ENCODE measurements at regions not wholly inside any gene's neighbourhood (a gene's known extent, or its start where the extent isn't known, plus 50 kb on each side); places are given as distances from the start of the nearest gene placed in this dataset.

DNA sequence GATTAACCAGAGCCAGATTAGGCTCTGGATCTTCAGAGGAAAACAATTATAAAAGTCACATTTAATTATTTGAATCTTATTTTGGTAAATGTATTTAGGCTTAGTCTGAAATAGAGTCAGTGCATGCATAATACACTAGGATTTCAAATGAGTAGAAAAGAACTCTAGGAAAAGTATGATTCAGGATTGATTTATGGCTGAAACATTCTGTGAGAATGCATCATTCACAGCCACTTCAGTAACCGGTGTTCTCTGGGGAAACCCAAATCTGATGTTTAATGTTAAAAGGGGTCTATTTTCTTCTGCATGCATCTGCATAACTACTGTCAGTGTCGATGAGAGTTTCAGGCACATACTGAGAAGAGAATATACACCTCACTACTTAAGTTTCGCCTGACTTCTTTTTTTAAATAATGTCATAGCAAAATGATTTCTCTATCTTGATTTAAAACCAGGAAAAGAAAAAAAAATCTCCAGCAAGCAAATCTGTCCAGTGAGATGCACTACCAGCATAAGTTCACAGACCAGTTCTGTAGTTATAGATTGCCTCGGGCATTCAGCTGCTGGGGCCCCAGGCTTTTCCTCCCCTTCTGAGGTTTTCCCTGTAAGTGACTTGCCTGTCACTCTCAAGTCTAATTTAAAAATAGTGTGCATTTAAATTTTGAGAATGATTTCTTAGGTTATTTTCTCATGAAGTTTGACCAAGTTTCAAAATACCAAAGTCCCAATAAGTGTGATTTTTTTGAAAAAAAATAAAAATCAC, 501.5 kb downstream of the NR4A2 start:
- no peaks in the 10 kb centered on the region for H3K36me3 ChIP-seq (ENCODE audit: insufficient read depth)
- peaks cover 5% of the 10 kb centered on the region; the same call in 1 of the 2 replicates for H3K9me2 ChIP-seq (ENCODE audit: insufficient read depth)
- peaks cover 2% of the 10 kb centered on the region for H3K27me3 Mint-ChIP-seq (ENCODE audit: insufficient read depth, low read depth, poor library complexity)
- H3K4me1 ChIP-seq (ENCODE audit: insufficient read depth) = 0 out of 2 replicates have a peak, but pooled peaks cover 3% of the 10 kb centered on the region
- no peak overlapping the region for H3K27ac ChIP-seq (ENCODE audit: low read depth)
- H3K9me3 Mint-ChIP-seq = no peaks in the 10 kb centered on the region; the same call in 2 of the 3 replicates
- H3F3A ChIP-seq (replicated peaks; ENCODE audit: low read depth) = no peaks in the 10 kb centered on the region
- DNase-seq (ENCODE audit: low spot score) = no peak
- no peaks in the 10 kb centered on the region for H3K27me3 ChIP-seq (ENCODE audit: insufficient read depth)
- no peak for TF ChIP-seq EZH2phosphoT487 (IDR thresholded peaks at IDR 0.05; ENCODE audit: unreplicated experiment)
- TF ChIP-seq STAT1 (IDR thresholded peaks at IDR 0.05; ENCODE audit: unreplicated experiment) = no peak
- TF ChIP-seq EZH2 (IDR thresholded peaks at IDR 0.05; ENCODE audit: low read depth, unreplicated experiment) = no peak
- TF ChIP-seq, protein P1, sequence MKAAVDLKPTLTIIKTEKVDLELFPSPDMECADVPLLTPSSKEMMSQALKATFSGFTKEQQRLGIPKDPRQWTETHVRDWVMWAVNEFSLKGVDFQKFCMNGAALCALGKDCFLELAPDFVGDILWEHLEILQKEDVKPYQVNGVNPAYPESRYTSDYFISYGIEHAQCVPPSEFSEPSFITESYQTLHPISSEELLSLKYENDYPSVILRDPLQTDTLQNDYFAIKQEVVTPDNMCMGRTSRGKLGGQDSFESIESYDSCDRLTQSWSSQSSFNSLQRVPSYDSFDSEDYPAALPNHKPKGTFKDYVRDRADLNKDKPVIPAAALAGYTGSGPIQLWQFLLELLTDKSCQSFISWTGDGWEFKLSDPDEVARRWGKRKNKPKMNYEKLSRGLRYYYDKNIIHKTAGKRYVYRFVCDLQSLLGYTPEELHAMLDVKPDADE (IDR thresholded peaks at IDR 0.05) = no peak
- TF ChIP-seq, protein P2, sequence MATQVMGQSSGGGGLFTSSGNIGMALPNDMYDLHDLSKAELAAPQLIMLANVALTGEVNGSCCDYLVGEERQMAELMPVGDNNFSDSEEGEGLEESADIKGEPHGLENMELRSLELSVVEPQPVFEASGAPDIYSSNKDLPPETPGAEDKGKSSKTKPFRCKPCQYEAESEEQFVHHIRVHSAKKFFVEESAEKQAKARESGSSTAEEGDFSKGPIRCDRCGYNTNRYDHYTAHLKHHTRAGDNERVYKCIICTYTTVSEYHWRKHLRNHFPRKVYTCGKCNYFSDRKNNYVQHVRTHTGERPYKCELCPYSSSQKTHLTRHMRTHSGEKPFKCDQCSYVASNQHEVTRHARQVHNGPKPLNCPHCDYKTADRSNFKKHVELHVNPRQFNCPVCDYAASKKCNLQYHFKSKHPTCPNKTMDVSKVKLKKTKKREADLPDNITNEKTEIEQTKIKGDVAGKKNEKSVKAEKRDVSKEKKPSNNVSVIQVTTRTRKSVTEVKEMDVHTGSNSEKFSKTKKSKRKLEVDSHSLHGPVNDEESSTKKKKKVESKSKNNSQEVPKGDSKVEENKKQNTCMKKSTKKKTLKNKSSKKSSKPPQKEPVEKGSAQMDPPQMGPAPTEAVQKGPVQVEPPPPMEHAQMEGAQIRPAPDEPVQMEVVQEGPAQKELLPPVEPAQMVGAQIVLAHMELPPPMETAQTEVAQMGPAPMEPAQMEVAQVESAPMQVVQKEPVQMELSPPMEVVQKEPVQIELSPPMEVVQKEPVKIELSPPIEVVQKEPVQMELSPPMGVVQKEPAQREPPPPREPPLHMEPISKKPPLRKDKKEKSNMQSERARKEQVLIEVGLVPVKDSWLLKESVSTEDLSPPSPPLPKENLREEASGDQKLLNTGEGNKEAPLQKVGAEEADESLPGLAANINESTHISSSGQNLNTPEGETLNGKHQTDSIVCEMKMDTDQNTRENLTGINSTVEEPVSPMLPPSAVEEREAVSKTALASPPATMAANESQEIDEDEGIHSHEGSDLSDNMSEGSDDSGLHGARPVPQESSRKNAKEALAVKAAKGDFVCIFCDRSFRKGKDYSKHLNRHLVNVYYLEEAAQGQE (IDR thresholded peaks at IDR 0.05; ENCODE audit: unreplicated experiment) = no peak
- TF ChIP-seq CREB1 (CRISPR knock-in tag; IDR thresholded peaks at IDR 0.05; ENCODE audit: low read depth) = no peak
- TF ChIP-seq, protein P3, sequence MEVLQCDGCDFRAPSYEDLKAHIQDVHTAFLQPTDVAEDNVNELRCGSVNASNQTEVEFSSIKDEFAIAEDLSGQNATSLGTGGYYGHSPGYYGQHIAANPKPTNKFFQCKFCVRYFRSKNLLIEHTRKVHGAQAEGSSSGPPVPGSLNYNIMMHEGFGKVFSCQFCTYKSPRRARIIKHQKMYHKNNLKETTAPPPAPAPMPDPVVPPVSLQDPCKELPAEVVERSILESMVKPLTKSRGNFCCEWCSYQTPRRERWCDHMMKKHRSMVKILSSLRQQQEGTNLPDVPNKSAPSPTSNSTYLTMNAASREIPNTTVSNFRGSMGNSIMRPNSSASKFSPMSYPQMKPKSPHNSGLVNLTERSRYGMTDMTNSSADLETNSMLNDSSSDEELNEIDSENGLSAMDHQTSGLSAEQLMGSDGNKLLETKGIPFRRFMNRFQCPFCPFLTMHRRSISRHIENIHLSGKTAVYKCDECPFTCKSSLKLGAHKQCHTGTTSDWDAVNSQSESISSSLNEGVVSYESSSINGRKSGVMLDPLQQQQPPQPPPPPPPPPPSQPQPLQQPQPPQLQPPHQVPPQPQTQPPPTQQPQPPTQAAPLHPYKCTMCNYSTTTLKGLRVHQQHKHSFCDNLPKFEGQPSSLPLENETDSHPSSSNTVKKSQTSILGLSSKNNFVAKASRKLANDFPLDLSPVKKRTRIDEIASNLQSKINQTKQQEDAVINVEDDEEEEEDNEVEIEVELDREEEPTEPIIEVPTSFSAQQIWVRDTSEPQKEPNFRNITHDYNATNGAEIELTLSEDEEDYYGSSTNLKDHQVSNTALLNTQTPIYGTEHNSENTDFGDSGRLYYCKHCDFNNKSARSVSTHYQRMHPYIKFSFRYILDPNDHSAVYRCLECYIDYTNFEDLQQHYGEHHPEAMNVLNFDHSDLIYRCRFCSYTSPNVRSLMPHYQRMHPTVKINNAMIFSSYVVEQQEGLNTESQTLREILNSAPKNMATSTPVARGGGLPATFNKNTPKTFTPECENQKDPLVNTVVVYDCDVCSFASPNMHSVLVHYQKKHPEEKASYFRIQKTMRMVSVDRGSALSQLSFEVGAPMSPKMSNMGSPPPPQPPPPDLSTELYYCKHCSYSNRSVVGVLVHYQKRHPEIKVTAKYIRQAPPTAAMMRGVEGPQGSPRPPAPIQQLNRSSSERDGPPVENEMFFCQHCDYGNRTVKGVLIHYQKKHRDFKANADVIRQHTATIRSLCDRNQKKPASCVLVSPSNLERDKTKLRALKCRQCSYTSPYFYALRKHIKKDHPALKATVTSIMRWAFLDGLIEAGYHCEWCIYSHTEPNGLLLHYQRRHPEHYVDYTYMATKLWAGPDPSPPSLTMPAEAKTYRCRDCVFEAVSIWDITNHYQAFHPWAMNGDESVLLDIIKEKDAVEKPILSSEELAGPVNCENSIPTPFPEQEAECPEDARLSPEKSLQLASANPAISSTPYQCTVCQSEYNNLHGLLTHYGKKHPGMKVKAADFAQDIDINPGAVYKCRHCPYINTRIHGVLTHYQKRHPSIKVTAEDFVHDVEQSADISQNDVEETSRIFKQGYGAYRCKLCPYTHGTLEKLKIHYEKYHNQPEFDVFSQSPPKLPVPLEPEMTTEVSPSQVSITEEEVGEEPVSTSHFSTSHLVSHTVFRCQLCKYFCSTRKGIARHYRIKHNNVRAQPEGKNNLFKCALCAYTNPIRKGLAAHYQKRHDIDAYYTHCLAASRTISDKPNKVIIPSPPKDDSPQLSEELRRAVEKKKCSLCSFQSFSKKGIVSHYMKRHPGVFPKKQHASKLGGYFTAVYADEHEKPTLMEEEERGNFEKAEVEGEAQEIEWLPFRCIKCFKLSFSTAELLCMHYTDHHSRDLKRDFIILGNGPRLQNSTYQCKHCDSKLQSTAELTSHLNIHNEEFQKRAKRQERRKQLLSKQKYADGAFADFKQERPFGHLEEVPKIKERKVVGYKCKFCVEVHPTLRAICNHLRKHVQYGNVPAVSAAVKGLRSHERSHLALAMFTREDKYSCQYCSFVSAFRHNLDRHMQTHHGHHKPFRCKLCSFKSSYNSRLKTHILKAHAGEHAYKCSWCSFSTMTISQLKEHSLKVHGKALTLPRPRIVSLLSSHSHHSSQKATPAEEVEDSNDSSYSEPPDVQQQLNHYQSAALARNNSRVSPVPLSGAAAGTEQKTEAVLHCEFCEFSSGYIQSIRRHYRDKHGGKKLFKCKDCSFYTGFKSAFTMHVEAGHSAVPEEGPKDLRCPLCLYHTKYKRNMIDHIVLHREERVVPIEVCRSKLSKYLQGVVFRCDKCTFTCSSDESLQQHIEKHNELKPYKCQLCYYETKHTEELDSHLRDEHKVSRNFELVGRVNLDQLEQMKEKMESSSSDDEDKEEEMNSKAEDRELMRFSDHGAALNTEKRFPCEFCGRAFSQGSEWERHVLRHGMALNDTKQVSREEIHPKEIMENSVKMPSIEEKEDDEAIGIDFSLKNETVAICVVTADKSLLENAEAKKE (CRISPR knock-in tag; IDR thresholded peaks at IDR 0.05) = no peak
- TF ChIP-seq ZNF331 (CRISPR knock-in tag; IDR thresholded peaks at IDR 0.05; ENCODE audit: low read depth) = no peak
- H3K36me3 Mint-ChIP-seq (ENCODE audit: low read depth) = no peaks in the 10 kb centered on the region
- H3K4me1 Mint-ChIP-seq = peaks cover 6% of the 10 kb centered on the region; the same call in 1 of the 3 replicates
- H4K20me1 ChIP-seq (replicated peaks; ENCODE audit: insufficient read depth) = no peaks in the 10 kb centered on the region
- H3K4me3 Mint-ChIP-seq = no peak overlapping the region
- no peak overlapping the region for H3K4me3 ChIP-seq
- no peak overlapping the region for H3K27ac Mint-ChIP-seq
- ATAC-seq = no peak
- H2AFZ ChIP-seq = no peak overlapping the region
- H3K79me2 ChIP-seq (replicated peaks; ENCODE audit: insufficient read depth) = no peaks in the 10 kb centered on the region
- no peak overlapping the region for H3K4me2 ChIP-seq

All from GM23338 (cell line).